ENCODE measurements at regions not wholly inside any gene's neighbourhood (a gene's known extent, or its start where the extent isn't known, plus 50 kb on each side); places are given as distances from the start of the nearest gene placed in this dataset.

DNA sequence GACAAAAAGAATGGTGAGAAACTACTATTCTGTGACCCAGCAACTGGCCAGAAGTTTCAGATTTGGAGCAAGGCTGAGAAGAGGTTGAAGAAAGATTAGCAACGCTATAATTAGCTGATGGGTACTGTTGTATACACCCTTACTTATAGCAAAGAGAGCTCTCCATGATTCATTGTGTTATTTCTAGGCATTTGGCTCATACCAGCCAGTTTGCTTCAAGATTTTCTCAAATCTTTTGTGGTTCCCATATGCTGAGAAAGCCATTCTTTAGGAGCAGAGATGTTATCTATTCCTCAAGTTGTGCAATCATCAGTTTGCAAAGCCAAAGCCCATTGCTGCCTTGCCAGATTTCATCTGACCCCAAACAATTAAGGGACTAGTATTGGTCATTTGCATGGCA is 179.4 kb downstream of the ETS1 start:
- H3K4me3 Mint-ChIP-seq: peak overlapping the region; percentile 12
- peak overlapping the region; percentile 68 for H3K27ac Mint-ChIP-seq
- no peaks in the 10 kb centered on the region for H3K36me3 Mint-ChIP-seq (ENCODE audit: low read depth)
- TF ChIP-seq, protein P1, sequence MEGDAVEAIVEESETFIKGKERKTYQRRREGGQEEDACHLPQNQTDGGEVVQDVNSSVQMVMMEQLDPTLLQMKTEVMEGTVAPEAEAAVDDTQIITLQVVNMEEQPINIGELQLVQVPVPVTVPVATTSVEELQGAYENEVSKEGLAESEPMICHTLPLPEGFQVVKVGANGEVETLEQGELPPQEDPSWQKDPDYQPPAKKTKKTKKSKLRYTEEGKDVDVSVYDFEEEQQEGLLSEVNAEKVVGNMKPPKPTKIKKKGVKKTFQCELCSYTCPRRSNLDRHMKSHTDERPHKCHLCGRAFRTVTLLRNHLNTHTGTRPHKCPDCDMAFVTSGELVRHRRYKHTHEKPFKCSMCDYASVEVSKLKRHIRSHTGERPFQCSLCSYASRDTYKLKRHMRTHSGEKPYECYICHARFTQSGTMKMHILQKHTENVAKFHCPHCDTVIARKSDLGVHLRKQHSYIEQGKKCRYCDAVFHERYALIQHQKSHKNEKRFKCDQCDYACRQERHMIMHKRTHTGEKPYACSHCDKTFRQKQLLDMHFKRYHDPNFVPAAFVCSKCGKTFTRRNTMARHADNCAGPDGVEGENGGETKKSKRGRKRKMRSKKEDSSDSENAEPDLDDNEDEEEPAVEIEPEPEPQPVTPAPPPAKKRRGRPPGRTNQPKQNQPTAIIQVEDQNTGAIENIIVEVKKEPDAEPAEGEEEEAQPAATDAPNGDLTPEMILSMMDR (IDR thresholded peaks at IDR 0.05): no peak
- H3K27me3 Mint-ChIP-seq (ENCODE audit: insufficient read depth): no peaks in the 10 kb centered on the region
- H3K4me1 Mint-ChIP-seq (ENCODE audit: low read depth): peaks cover 67% of the 10 kb centered on the region
- no peaks in the 10 kb centered on the region for H3K9me3 Mint-ChIP-seq
- peak; percentile 93 for DNase-seq

DNA sequence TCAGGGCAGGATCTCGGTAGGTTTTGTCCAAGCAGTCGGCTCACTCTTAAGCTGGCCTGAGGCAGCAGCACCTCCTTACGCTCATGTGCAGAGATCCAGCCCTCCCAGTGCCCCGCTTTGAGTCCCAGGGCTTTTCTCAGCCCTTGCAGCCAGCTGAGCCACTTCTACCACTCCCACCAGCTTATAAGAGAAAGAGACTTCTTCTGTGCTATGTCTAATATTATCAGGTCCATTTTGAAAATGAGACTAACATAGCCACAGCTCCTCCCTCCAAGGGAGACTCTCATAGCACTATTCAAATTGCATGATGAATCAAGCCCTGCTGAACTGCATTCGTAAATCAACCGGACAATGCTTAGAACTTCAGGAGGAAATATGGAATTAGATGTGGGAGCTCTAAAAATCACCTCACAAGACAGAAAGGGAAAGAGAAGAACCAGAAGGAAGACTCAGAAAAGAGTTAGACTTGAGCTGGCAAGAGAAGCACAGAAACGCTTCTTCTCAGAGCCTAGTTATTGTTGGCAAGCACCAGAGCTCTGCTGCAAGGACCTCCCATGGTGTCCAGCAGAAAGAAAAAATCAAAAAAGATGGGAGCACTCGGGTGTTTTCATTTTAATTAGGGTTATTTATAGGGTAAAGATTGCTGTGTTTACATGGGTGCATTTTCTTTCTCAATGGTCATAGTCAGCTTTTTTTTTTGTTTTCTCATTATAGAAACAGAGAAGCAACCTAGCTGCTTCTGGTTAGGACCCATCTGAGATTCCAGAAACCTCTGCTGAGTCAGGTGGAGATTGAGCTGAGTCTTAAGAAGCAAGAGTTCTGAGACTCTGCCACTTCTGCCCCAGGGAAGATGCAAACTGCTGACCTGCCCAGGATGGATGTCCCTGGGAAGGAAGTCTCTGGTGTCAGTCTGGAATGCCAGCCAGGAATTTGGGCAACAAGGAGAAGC is 181.4 kb downstream of the ETS1 start:
- H3K4me3 Mint-ChIP-seq: peak overlapping the region; percentile 49
- H3K9me3 Mint-ChIP-seq: no peaks in the 10 kb centered on the region
- peak; percentile 35 for DNase-seq
- TF ChIP-seq, protein P1 (IDR thresholded peaks at IDR 0.05): no peak
- H3K27me3 Mint-ChIP-seq (ENCODE audit: insufficient read depth): no peaks in the 10 kb centered on the region
- peak overlapping the region; percentile 58 for H3K27ac Mint-ChIP-seq
- H3K4me1 Mint-ChIP-seq (ENCODE audit: low read depth): peaks cover 77% of the 10 kb centered on the region
- no peaks in the 10 kb centered on the region for H3K36me3 Mint-ChIP-seq (ENCODE audit: low read depth)

DNA sequence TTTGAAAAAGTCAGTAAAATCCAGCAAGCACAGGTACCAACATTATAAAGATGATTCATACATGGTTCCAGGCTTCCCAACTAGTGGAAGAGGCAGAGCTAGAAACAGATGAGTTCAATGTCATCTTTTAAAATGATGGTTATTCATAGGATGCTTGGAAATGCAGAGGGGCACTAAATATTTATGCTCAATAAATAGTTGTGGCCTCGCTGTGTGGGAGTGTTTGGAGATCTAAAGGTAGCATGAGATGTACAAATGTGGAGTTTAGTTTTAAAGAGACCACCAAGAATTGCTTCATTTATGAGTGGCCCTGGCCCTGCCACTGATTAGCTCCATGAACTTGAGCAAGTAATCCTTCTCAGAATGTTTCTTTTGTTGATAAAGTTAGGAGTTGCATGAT is 182.2 kb downstream of the ETS1 start:
- peaks cover 79% of the 10 kb centered on the region for H3K4me1 Mint-ChIP-seq (ENCODE audit: low read depth)
- no peak overlapping the region for H3K4me3 Mint-ChIP-seq
- TF ChIP-seq, protein P1 (IDR thresholded peaks at IDR 0.05): no peak
- no peaks in the 10 kb centered on the region for H3K27me3 Mint-ChIP-seq (ENCODE audit: insufficient read depth)
- no peak for DNase-seq
- no peaks in the 10 kb centered on the region for H3K9me3 Mint-ChIP-seq
- no peaks in the 10 kb centered on the region for H3K36me3 Mint-ChIP-seq (ENCODE audit: low read depth)
- no peak overlapping the region for H3K27ac Mint-ChIP-seq

DNA sequence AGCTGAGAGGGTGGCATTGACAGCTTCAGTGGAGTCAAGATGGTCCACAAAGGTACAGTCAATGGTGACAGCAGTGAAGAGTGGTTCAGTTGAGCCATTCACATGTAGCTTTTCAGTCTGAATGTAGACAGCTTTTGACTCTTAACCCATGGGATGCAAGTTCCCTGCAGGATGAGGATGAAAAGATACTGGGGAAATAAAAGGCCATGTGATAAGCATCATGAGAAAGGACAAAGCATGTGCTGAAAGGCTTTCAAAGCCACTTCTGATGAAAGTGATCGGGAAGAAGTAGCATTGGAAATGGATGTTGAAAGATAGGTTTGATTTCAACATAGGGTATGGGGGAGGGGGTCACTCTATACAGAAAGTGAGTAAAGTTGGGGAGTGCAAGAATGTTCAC is 182.9 kb downstream of the ETS1 start:
- Mint-ChIP-seq H3K9me3 (no peaks in the 10 kb centered on the region), H3K27ac (no peak overlapping the region), H3K36me3 (ENCODE audit: low read depth) (no peaks in the 10 kb centered on the region), H3K27me3 (ENCODE audit: insufficient read depth) (no peaks in the 10 kb centered on the region), H3K4me3 (no peak overlapping the region), H3K4me1 (ENCODE audit: low read depth) (peaks cover 79% of the 10 kb centered on the region)
- TF ChIP-seq, protein P1 (IDR thresholded peaks at IDR 0.05): no peak
- no peak for DNase-seq

DNA sequence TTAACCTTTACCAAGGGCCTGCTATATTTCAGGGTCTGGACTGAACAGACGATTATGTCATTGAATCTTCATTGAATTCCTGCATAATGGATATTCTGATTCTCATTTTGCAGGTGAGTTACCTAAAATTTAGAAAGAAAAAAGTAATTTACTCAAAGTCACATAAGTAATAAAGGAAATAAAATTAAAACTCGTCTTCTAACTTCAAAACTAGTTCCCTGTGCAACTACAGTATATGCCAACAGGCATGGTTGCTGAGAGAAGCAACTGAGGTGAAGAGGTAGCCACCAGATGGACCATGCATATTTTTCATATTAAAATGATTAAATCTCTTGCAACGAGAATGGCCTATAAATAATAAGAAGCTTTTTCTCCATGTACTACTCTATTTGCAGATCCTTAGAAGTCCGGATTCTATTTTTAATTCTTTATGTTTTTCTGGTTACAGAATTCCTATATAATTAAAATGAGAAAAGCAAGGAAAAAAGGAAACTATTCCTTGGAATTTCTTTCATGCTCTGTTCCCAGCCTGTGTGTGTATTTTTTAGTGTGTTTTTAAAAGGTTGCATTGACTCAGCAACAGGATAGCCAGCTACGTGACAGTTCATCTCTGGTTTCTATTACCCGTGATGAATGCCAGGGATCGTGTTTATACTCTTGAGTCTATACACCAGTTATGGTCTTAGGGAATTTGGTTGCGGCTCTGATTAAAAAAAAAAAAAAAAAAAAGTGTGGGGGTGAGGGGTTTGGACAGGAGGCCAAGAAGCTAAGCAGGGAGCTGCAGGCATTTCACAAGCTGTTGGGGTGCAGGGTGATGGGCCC is 186.8 kb downstream of the ETS1 start:
- H3K27ac Mint-ChIP-seq: peak overlapping the region; percentile 63
- peak; percentile 76 for DNase-seq
- TF ChIP-seq, protein P1 (IDR thresholded peaks at IDR 0.05): no peak
- no peaks in the 10 kb centered on the region; the same call in 1 of the 2 replicates for H3K27me3 Mint-ChIP-seq (ENCODE audit: insufficient read depth)
- no peaks in the 10 kb centered on the region for H3K9me3 Mint-ChIP-seq
- no peaks in the 10 kb centered on the region for H3K36me3 Mint-ChIP-seq (ENCODE audit: low read depth)
- peaks cover 53% of the 10 kb centered on the region for H3K4me1 Mint-ChIP-seq (ENCODE audit: low read depth)
- peak overlapping the region; percentile 30 for H3K4me3 Mint-ChIP-seq
